ENCODE measurements at regions not wholly inside any gene's neighbourhood (a gene's known extent, or its start where the extent isn't known, plus 50 kb on each side); places are given as distances from the start of the nearest gene placed in this dataset.
"Not testable (repeated sequence)": the region's sequence is repeated elsewhere in the genome, so short reads cannot be mapped to it uniquely, and the experiment has no call there.

DNA sequence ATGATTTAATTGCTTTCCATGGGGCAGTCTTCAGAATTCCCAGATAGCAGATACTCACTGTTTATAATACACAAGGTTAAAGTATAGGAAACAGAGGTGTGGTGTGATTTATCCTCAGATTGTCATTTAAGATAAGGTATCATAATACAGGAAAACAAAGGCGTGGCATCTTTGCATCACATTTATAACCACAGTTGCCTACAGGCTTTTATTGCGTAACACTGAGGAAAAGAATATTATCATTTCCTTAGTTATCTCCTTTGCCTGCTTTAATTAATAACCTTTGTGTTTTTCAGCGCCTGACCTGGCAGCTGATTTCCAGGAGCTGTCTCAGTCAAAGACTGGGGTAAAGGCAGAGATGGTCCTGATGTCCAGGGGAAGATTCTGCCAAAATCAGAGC lies 68.8 kb downstream of the SSX7 start:
- Histone ChIP-seq H3K4me3 (no peak overlapping the region), H3K27ac (no peak overlapping the region)

DNA sequence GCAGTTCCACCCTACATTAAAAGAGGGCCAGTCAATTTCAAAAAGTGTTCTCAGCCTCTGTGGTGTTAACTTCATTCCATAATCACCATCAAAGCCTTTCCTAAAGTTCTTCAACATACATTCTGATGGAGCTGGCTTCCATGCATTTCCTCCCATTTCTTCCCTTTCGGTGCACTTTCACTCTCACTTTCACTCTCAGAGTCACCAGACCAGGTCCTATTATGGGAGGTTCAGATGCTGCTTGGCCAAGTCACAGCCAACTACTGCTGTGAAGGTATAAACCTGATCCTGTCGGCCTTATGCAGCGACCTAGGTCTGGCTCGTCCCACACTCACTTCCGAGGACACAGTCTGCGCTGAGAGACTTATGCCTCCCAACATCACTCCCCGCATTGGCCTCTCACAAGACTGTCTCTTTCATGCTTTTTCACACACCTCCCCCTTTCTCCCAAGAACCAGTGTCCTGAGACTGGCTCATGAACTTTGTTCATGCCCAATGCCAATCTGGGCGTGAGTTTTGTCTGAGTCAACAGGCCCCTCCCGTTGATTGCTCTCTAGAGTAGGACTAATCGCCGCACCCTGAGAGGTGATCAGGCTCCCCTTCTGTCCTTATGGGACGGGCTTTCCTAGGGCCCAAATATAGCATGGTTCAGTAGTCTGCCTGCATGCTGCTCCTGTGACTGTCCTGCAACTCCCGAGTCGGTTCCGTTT lies 60.8 kb upstream of the XAGE1B start:
- Histone ChIP-seq H3K27ac (peak overlapping the region in 11 of 21 experiments; percentile 28 to 67 (median 48)), H3K4me3 (no peak overlapping the region)

DNA sequence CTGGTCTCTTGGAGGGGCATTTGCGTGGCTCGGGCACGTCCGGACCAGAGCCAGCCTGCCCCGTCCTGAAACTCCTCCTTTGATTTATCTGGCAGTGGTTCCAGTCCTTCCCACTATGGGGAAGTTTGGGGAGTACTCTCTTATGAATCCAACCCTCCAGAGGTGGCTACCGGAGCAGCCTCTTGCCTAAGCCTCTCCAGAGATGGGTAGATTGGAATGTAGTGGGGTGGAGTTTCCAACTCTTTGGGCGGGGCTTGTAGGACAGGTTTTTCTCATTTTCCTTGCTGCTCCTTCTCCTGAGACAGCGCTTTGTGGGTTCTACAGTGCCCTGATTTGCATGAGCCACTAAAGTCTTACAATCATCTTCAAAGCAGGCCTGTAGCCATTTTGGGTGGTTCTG lies 60.1 kb upstream of the XAGE1B start:
- no peak overlapping the region for H3K4me3 ChIP-seq

DNA sequence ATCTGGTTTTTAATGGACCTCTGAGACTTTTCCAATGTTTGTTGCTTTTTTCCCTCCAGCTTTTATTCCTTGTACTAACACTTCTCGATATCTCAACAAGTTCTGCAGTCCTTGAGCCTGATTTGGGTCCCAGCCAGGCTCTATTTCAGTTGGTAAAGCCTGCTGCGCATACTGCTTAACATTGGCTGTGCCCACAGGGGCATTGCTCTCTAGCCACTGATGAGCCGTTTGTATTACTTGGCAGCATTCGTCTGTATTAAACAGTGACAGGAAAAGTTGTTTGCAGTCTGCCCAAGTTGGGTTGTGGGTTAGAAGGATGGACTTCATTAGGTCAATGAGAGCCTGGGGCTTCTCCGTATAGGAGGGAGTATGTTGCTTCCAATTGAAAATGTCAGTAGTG lies 59.6 kb upstream of the XAGE1B start:
- Histone ChIP-seq H3K27ac (peak overlapping the region in 3 of 21 experiments; percentile 10 to 50 (median 19)), H3K4me3 (no peak overlapping the region)

More for the DNA sequence above, 60.1 kb upstream of the XAGE1B start:
- H3K27ac ChIP-seq: peak overlapping the region in 7 of 21 experiments; percentile 36 to 67 (median 49)

DNA sequence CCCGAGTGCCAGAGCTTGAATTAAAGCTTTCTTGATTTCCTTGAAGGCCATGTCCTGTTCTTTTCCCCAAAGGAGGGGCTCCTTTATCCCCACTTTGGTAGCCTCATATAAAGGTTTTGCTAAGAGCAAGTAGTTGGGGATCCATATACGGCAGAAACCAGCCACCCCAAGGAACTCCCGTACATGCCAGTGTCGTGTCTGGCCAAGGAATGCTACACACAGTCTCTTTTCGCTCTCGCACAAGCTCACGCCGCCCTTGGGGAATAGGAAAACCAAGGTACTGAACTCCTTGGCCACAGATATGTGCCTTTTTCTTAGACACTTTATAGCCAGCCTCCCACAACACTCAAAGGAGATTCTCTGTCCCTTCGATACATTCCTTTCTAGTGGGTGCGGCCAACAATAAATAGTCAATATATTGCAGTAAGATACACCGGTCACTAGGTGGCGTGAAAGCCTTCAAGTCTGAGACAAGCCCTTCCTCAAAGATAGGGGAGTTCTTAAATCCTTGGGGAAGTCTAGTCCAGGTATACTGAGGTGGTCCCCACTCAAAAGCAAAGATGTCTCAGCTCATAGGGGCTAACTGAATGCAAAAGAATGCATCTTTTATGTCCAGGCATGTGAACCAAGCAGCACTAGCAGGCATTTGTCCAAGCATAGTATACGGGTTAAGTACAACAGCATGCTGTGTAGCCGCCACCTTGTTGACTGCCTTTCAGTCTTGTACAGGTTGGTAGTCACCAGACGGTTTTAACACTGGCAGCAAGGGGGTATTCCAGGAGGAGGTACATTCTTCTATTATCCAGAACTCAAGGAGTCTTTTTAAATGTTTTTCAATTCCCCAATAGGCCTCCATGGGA lies 57.8 kb upstream of the XAGE1B start:
- Histone ChIP-seq H3K27ac (no peak overlapping the region), H3K4me3 (no peak overlapping the region)

DNA sequence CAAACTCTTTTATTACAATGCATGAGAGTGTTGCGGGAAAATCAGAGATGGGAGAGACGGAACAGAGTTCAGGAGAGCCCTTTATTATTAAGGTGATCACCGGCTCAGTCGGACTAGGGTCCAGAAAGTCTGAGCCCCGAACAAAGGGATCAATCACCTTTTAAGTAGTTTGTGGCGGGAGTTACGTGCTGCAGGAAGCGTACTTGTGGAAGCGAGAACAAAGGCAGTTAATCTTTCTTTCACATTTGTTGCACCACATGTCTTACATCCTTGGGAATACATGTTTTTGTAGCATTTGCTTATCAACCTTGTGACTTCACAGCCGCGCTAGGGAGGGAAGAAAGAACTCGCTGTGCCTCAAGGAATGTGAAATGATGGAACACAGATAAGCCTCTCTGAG lies 51.3 kb upstream of the XAGE1B start:
- H3K27ac ChIP-seq: not testable (repeated sequence)

More for the DNA sequence above, 51.3 kb upstream of the XAGE1B start:
- not testable (repeated sequence) for H3K4me3 ChIP-seq

All from skin epidermis (tissue), 12 donors.